Lower leg skin (tissue), 4 donors: ENCODE measurements at regions not wholly inside any gene's neighbourhood (a gene's known extent, or its start where the extent isn't known, plus 50 kb on each side); places are given as distances from the start of the nearest gene placed in this dataset.

Experiments used
- DNase-seq, 2 donors: peaks; one replicate each; pipeline ENCODE4 v3.0.0-alpha.2; 2019; ENCODE audit warnings: low spot score in 2 of 2
- H3K4me3 ChIP-seq: fragments of 200-600 bp; sonication (generic); 2 replicates; pipeline ENCODE4 v1.5.1; 2017; ENCODE audit warnings: mild to moderate bottlenecking, low read depth; ENCODE audit not compliant: poor library complexity, severe bottlenecking
- POLR2A ChIP-seq, 2 donors: fragments of 450-650 bp; IDR thresholded peaks; one replicate each; pipeline ENCODE4 v1.6.1; 2016 to 2017; ENCODE audit warnings: antibody characterized with exemption in 2 of 2, mild to moderate bottlenecking in 1 of 2, moderate library complexity in 1 of 2
- WGBS, 2 donors: methylation state at CpG; one replicate each; pipeline ENCODE4 v1.1.5; 2018; 5-methylcytosine and 5-hydroxymethylcytosine counted together
- intact Hi-C: fragments of 100-400 bp; cut with DNase I; formaldehyde crosslinking; loops from one replicate; pipeline ENCODE4 v1.15.0; 2023; ENCODE audit warnings: low total_unique reads
- TF ChIP-seq, protein P1 (sequence below), 3 donors: fragments of 450-650 bp; IDR thresholded peaks; one replicate each; pipeline ENCODE4 v1.5.1; 2016; ENCODE audit warnings: antibody characterized with exemption in 3 of 3, mild to moderate bottlenecking in 3 of 3, moderate library complexity in 2 of 3

GRCh38 chr4:107203733-107204132, 167.6 kb upstream of the DKK2 start:
- no peak for TF ChIP-seq POLR2A (IDR thresholded peaks at IDR 0.05)
- TF ChIP-seq, protein P1, sequence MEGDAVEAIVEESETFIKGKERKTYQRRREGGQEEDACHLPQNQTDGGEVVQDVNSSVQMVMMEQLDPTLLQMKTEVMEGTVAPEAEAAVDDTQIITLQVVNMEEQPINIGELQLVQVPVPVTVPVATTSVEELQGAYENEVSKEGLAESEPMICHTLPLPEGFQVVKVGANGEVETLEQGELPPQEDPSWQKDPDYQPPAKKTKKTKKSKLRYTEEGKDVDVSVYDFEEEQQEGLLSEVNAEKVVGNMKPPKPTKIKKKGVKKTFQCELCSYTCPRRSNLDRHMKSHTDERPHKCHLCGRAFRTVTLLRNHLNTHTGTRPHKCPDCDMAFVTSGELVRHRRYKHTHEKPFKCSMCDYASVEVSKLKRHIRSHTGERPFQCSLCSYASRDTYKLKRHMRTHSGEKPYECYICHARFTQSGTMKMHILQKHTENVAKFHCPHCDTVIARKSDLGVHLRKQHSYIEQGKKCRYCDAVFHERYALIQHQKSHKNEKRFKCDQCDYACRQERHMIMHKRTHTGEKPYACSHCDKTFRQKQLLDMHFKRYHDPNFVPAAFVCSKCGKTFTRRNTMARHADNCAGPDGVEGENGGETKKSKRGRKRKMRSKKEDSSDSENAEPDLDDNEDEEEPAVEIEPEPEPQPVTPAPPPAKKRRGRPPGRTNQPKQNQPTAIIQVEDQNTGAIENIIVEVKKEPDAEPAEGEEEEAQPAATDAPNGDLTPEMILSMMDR (IDR thresholded peaks at IDR 0.05): no peak
- intact Hi-C loops: no loop called here
- H3K4me3 ChIP-seq: no peak overlapping the region
- WGBS, 2 donors: 94 to 97% methylated on average over 8 of the region's 8 CpGs
- no peak for DNase-seq

DNA sequence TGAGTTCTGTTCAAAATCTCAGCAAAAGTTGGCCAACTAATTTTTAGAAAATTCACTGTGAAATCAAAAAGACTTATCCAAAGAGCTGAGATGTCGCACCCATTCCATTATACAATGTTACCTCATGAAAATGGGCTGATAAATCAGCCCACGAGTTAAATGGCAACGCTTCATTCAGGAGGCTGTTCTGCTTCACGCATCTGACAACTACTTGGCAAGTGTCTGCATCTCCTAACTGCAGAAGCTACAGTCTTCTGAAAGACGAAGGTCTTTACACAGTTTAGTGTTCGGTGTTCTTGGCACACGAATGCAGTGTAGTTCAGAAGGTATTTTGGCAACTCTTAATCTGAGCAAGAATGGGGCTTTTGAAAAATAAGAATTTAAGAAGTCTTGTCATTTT, 166.6 kb upstream of the DKK2 start:
- TF ChIP-seq, protein P1 (IDR thresholded peaks at IDR 0.05): no peak
- no peak for TF ChIP-seq POLR2A (IDR thresholded peaks at IDR 0.05)

GRCh38 chr4:107197121-107197520, 161.0 kb upstream of the DKK2 start:
- 73 to 88% methylated on average over 4 of the region's 4 CpGs for WGBS, 2 donors
- TF ChIP-seq, protein P1 (IDR thresholded peaks at IDR 0.05): no peak
- TF ChIP-seq POLR2A (IDR thresholded peaks at IDR 0.05): no peak
- no peak overlapping the region for H3K4me3 ChIP-seq
- intact Hi-C loops: no loop called here
- DNase-seq: no peak

More for the DNA sequence above, 166.6 kb upstream of the DKK2 start:
- intact Hi-C loops: no loop called here
- WGBS, 2 donors: 76 to 87% methylated on average over 7 of the region's 7 CpGs
- no peak for DNase-seq
- no peak overlapping the region for H3K4me3 ChIP-seq

DNA sequence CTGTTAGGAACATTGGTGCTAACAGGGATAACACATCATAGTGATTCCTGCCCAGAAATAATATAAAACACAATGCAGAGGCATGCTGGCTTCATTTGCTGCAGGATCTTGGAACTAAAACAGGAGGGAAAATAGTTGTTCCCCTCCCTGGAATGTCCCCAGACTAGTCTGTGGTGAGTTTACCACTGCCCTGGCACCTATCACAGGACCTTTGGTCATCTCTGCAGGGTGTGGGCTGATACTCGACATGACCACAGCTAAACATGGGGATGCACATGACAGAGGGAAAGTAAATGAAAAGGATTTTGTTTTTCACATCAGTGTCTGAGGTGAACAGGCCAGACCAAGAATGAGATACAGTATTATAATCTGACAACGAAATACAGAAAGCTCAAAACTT, 160.2 kb upstream of the DKK2 start:
- 59 to 67% methylated on average over 2 of the region's 2 CpGs for WGBS, 2 donors
- no peak overlapping the region for H3K4me3 ChIP-seq
- TF ChIP-seq, protein P1 (IDR thresholded peaks at IDR 0.05): no peak
- no peak for TF ChIP-seq POLR2A (IDR thresholded peaks at IDR 0.05)
- no peak for DNase-seq
- intact Hi-C loops: no loop called here

DNA sequence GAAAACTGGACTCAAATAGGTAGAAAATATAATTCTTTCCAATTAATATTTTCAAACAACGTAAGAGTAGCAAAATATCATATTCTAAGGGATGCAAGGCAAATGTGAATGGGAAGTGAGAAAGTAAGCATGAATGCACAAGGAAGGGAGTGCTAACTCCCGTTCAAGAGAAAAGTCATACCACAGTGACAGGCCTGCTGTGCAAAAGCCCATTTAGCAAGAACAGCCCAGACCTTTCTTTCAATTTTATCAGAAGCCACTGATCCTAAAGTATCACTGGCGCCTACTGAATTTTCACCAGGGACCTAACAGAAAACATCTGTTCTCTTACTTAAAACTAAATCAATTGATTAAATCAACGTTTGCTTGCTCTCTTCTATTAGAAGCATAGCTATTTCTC, 157.9 kb upstream of the DKK2 start:
- intact Hi-C loops: no loop called here
- DNase-seq: no peak
- 63 to 80% methylated on average over 4 of the region's 4 CpGs for WGBS, 2 donors
- TF ChIP-seq, protein P1 (IDR thresholded peaks at IDR 0.05): no peak
- no peak for TF ChIP-seq POLR2A (IDR thresholded peaks at IDR 0.05)
- no peak overlapping the region for H3K4me3 ChIP-seq

DNA sequence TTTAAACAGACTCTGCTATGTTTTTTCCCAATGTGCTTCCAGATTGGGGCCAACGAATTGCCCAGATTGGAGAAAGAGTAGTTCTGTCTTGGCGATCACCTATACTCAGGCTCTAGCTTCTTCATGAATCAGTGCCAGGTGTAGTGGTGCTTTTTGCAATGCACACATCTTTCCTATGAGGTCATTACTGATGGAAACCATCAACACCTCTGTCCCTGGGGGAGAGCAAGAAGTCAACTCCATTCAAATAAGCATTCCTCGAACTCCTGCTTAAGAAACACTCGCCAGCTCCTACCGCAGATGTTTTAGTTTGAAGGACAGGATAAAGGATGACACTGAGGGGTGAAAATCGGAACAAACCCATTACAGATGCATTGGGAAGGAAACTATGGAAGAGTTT, 156.5 kb upstream of the DKK2 start:
- intact Hi-C loops: no loop called here
- H3K4me3 ChIP-seq: no peak overlapping the region
- WGBS, 2 donors: 88 to 93% methylated on average over 6 of the region's 6 CpGs
- DNase-seq: no peak
- TF ChIP-seq POLR2A (IDR thresholded peaks at IDR 0.05): no peak
- TF ChIP-seq, protein P1 (IDR thresholded peaks at IDR 0.05): no peak
